Upper lobe of right lung (tissue), 1 donor: ENCODE measurements at regions not wholly inside any gene's neighbourhood (a gene's known extent, or its start where the extent isn't known, plus 50 kb on each side); places are given as distances from the start of the nearest gene placed in this dataset.

Experiments
- ATAC-seq: fragments of 200-7000 bp; cut with Tn5 transposase; one replicate; pipeline ENCODE4 v1.9.1; 2020; ENCODE audit warnings: mild to moderate bottlenecking, moderate library complexity
- DNase-seq: peaks from one replicate; pipeline ENCODE4 v3.0.0-alpha.2; 2020
- H3K27ac ChIP-seq: fragments of 200-600 bp; one replicate; pipeline ENCODE4 v1.8.0; 2022
- H3K27me3 ChIP-seq: fragments of 200-600 bp; one replicate; pipeline ENCODE4 v1.8.0; 2022; ENCODE audit warnings: mild to moderate bottlenecking
- H3K36me3 ChIP-seq: fragments of 200-600 bp; one replicate; pipeline ENCODE4 v1.8.0; 2022
- H3K4me1 ChIP-seq: fragments of 200-600 bp; one replicate; pipeline ENCODE4 v1.8.0; 2022
- H3K4me3 ChIP-seq: fragments of 200-600 bp; one replicate; pipeline ENCODE4 v1.8.0; 2022; ENCODE audit warnings: mild to moderate bottlenecking
- H3K9me3 ChIP-seq: fragments of 200-600 bp; one replicate; pipeline ENCODE4 v1.8.0; 2022
- CTCF ChIP-seq: fragments of 200-600 bp; IDR thresholded peaks from one replicate; pipeline ENCODE4 v1.8.0; 2022; ENCODE audit warnings: antibody characterized with exemption
- intact Hi-C: fragments of 100-400 bp; cut with DNase I; formaldehyde crosslinking; loops from one replicate; pipeline ENCODE4 v1.11.0; 2022
- donor health status: DM: no; HTN: yes; CAD: no; lungs with severe emphysema.

GRCh38 chr13:64639206-64639605, 2590.9 kb downstream of the PCDH9 start:
- no peaks in the 10 kb centered on the region for H3K9me3 ChIP-seq
- H3K4me1 ChIP-seq, result no peaks in the 10 kb centered on the region
- TF ChIP-seq CTCF, result no peak
- ATAC-seq (no peak), DNase-seq (no peak)
- intact Hi-C loops, result no loop called here
- H3K36me3 ChIP-seq, result no peaks in the 10 kb centered on the region
- H3K27me3 ChIP-seq, result no peaks in the 10 kb centered on the region
- H3K4me3 ChIP-seq, result no peak overlapping the region
- H3K27ac ChIP-seq, result no peak overlapping the region

- Histone ChIP-seq H3K27ac (no peak overlapping the region), H3K36me3 (no peaks in the 10 kb centered on the region), H3K27me3 (no peaks in the 10 kb centered on the region), H3K4me3 (no peak overlapping the region), H3K9me3 (no peaks in the 10 kb centered on the region), H3K4me1 (no peaks in the 10 kb centered on the region)
- TF ChIP-seq CTCF, result no peak
- ATAC-seq (no peak), DNase-seq (no peak)
- intact Hi-C loops, result no loop called here
Measured at GRCh38 chr13:64633948-64634347, 2596.2 kb downstream of the PCDH9 start.

GRCh38 chr13:64627654-64628053, 2602.5 kb downstream of the PCDH9 start:
- intact Hi-C loops, result no loop called here
- H3K9me3 ChIP-seq, result no peaks in the 10 kb centered on the region
- no peak overlapping the region for H3K4me3 ChIP-seq
- H3K27me3 ChIP-seq, result no peaks in the 10 kb centered on the region
- H3K36me3 ChIP-seq, result no peaks in the 10 kb centered on the region
- DNase-seq, result no peak
- no peak for ATAC-seq
- H3K4me1 ChIP-seq, result no peaks in the 10 kb centered on the region
- no peak overlapping the region for H3K27ac ChIP-seq
- TF ChIP-seq CTCF, result no peak

GRCh38 chr13:64626105-64626504, 2604.0 kb downstream of the PCDH9 start:
- Histone ChIP-seq H3K4me1 (no peaks in the 10 kb centered on the region), H3K9me3 (no peaks in the 10 kb centered on the region), H3K4me3 (no peak overlapping the region), H3K36me3 (no peaks in the 10 kb centered on the region), H3K27me3 (no peaks in the 10 kb centered on the region), H3K27ac (no peak overlapping the region)
- ATAC-seq (no peak), DNase-seq (no peak)
- intact Hi-C loops, result no loop called here
- TF ChIP-seq CTCF, result no peak

GRCh38 chr13:64617231-64617630, 2612.9 kb downstream of the PCDH9 start:
- H3K4me3 ChIP-seq, result no peak overlapping the region
- no peaks in the 10 kb centered on the region for H3K9me3 ChIP-seq
- H3K27ac ChIP-seq, result no peak overlapping the region
- intact Hi-C loops, result no loop called here
- H3K4me1 ChIP-seq, result no peaks in the 10 kb centered on the region
- ATAC-seq (no peak), DNase-seq (no peak)
- H3K36me3 ChIP-seq, result no peaks in the 10 kb centered on the region
- no peaks in the 10 kb centered on the region for H3K27me3 ChIP-seq
- TF ChIP-seq CTCF, result no peak

GRCh38 chr13:64591971-64592370, 2638.2 kb downstream of the PCDH9 start:
- Histone ChIP-seq H3K4me1 (no peaks in the 10 kb centered on the region), H3K4me3 (no peak overlapping the region), H3K36me3 (no peaks in the 10 kb centered on the region), H3K27ac (no peak overlapping the region), H3K9me3 (no peaks in the 10 kb centered on the region), H3K27me3 (no peaks in the 10 kb centered on the region)
- ATAC-seq (no peak), DNase-seq (no peak)
- intact Hi-C loops, result no loop called here
- no peak for TF ChIP-seq CTCF
